ENCODE measurements at regions not wholly inside any gene's neighbourhood (a gene's known extent, or its start where the extent isn't known, plus 50 kb on each side); places are given as distances from the start of the nearest gene placed in this dataset.
"Not testable (repeated sequence)": the region's sequence is repeated elsewhere in the genome, so short reads cannot be mapped to it uniquely, and the experiment has no call there.

GRCh38 chr2:16217741-16218140, 277.4 kb downstream of the MYCN start:
- DNase-seq (ENCODE audit: low spot score) = not testable (repeated sequence)

- no peak for DNase-seq (ENCODE audit: low spot score)
Observed at GRCh38 chr2:16217291-16217690, 276.9 kb downstream of the MYCN start.

- DNase-seq (ENCODE audit: low spot score) = no peak
Observed at GRCh38 chr2:16216558-16216945, 276.2 kb downstream of the MYCN start.

- no peak for DNase-seq (ENCODE audit: low spot score)
Observed at GRCh38 chr2:16215902-16216557, 275.7 kb downstream of the MYCN start.

- DNase-seq (ENCODE audit: low spot score) = no peak
Observed at GRCh38 chr2:16214861-16215260, 274.5 kb downstream of the MYCN start.

- no peak for DNase-seq (ENCODE audit: low spot score)
Observed at GRCh38 chr2:16214391-16214790, 274.0 kb downstream of the MYCN start.

- no peak for DNase-seq (ENCODE audit: low spot score)
Observed at GRCh38 chr2:16212321-16212720, 272.0 kb downstream of the MYCN start.

GRCh38 chr2:16211341-16211740, 271.0 kb downstream of the MYCN start:
- no peak for DNase-seq (ENCODE audit: low spot score)

GRCh38 chr2:16210841-16211240, 270.5 kb downstream of the MYCN start:
- no peak for DNase-seq (ENCODE audit: low spot score)

GRCh38 chr2:16209799-16210198, 269.4 kb downstream of the MYCN start:
- no peak for DNase-seq (ENCODE audit: low spot score)

- DNase-seq (ENCODE audit: low spot score) = no peak
Observed at GRCh38 chr2:16208921-16209320, 268.6 kb downstream of the MYCN start.

- no peak for DNase-seq (ENCODE audit: low spot score)
Observed at GRCh38 chr2:16208241-16208797, 268.0 kb downstream of the MYCN start.

- no peak for DNase-seq (ENCODE audit: low spot score)
Observed at GRCh38 chr2:16207611-16208010, 267.3 kb downstream of the MYCN start.

- no peak for DNase-seq (ENCODE audit: low spot score)
Observed at GRCh38 chr2:16207151-16207550, 266.8 kb downstream of the MYCN start.

- no peak for DNase-seq (ENCODE audit: low spot score)
Observed at GRCh38 chr2:16206191-16206944, 266.0 kb downstream of the MYCN start.

- no peak for DNase-seq (ENCODE audit: low spot score)
Observed at GRCh38 chr2:16205631-16206030, 265.3 kb downstream of the MYCN start.

GRCh38 chr2:16204886-16205620, 264.7 kb downstream of the MYCN start:
- no peak for DNase-seq (ENCODE audit: low spot score)

GRCh38 chr2:16204251-16204650, 263.9 kb downstream of the MYCN start:
- DNase-seq (ENCODE audit: low spot score) = no peak

- DNase-seq (ENCODE audit: low spot score) = no peak
Observed at GRCh38 chr2:16203691-16204090, 263.3 kb downstream of the MYCN start.

GRCh38 chr2:16203069-16203468, 262.7 kb downstream of the MYCN start:
- no peak for DNase-seq (ENCODE audit: low spot score)

- DNase-seq (ENCODE audit: low spot score) = no peak
Observed at GRCh38 chr2:16202266-16203020, 262.1 kb downstream of the MYCN start.

- no peak for DNase-seq (ENCODE audit: low spot score)
Observed at GRCh38 chr2:16201848-16202247, 261.5 kb downstream of the MYCN start.
